OCI-LY1 (cell line): ENCODE measurements at regions not wholly inside any gene's neighbourhood (a gene's known extent, or its start where the extent isn't known, plus 50 kb on each side); places are given as distances from the start of the nearest gene placed in this dataset.

Experiments
- H2AFZ ChIP-seq: fragments of 200-600 bp; sonication (generic), shearing (Covaris generic); 2 replicates; pipeline ENCODE4 v1.6.0; 2014; ENCODE audit warnings: antibody characterized with exemption, mild to moderate bottlenecking, low read length
- H3F3A ChIP-seq: fragments of 200-600 bp; sonication (generic), shearing (Covaris generic); 2 replicates; pipeline ENCODE4 v1.6.0; 2014; ENCODE audit warnings: mild to moderate bottlenecking, antibody characterized with exemption, low read length, moderate library complexity; ENCODE audit not compliant: insufficient read depth
- H3K27ac ChIP-seq: fragments of 200-600 bp; sonication (generic); 2 replicates; pipeline ENCODE4 v1.5.1; 2014; ENCODE audit warnings: low read length, mixed run types, mild to moderate bottlenecking, low read depth; ENCODE audit not compliant: poor library complexity, severe bottlenecking
- H3K27me3 ChIP-seq: fragments of 200-600 bp; sonication (generic); 2 replicates; pipeline ENCODE4 v1.6.0; 2014; ENCODE audit warnings: antibody characterized with exemption, mild to moderate bottlenecking, low read length, moderate library complexity; ENCODE audit not compliant: insufficient read depth
- H3K36me3 ChIP-seq: fragments of 200-600 bp; sonication (generic); 2 replicates; pipeline ENCODE4 v1.6.1; 2014; ENCODE audit warnings: mild to moderate bottlenecking, antibody characterized with exemption, low read length, moderate library complexity, mixed read lengths; ENCODE audit not compliant: insufficient read depth
- H3K4me1 ChIP-seq: fragments of 200-600 bp; sonication (generic); 2 replicates; pipeline ENCODE4 v1.5.1; 2014; ENCODE audit warnings: mild to moderate bottlenecking, low read length, moderate library complexity; ENCODE audit not compliant: insufficient read depth, severe bottlenecking
- H3K4me2 ChIP-seq: fragments of 200-600 bp; sonication (generic), shearing (Covaris generic); 2 replicates; pipeline ENCODE4 v1.6.1; 2014; ENCODE audit warnings: low read length
- H3K4me3 ChIP-seq: fragments of 200-600 bp; sonication (generic); 2 replicates; pipeline ENCODE4 v1.5.1; 2014; ENCODE audit warnings: low read length, low read depth, mild to moderate bottlenecking, mixed read lengths; ENCODE audit not compliant: poor library complexity, severe bottlenecking
- H3K79me2 ChIP-seq: fragments of 200-600 bp; shearing (Covaris generic); 2 replicates; pipeline ENCODE4 v1.6.1; 2016; ENCODE audit warnings: mixed run types, low read length, mixed read lengths; ENCODE audit not compliant: insufficient read depth
- H3K9ac ChIP-seq: fragments of 200-600 bp; sonication (generic), shearing (Covaris generic); 2 replicates; pipeline ENCODE4 v1.6.1; 2014; ENCODE audit warnings: mild to moderate bottlenecking, low read length, mixed read lengths
- H3K9me2 ChIP-seq: fragments of 200-600 bp; sonication (generic), shearing (Covaris generic); 2 replicates; pipeline ENCODE4 v1.6.1; 2014; ENCODE audit warnings: low read depth, mild to moderate bottlenecking, low read length, mixed read lengths
- H3K9me3 ChIP-seq: fragments of 200-600 bp; shearing (Covaris generic); 2 replicates; pipeline ENCODE4 v1.6.1; 2014; ENCODE audit warnings: low read length, mixed read lengths
- H4K20me1 ChIP-seq: fragments of 200-600 bp; sonication (generic), shearing (Covaris generic); 2 replicates; pipeline ENCODE4 v1.6.0; 2016; ENCODE audit warnings: mild to moderate bottlenecking, low read length; ENCODE audit not compliant: insufficient read depth
- EZH2 ChIP-seq: fragments of 200-600 bp; sonication (generic), shearing (Covaris generic); IDR thresholded peaks from 2 replicates; pipeline ENCODE4 v1.8.0; 2017; ENCODE audit warnings: borderline replicate concordance, mixed run types, mild to moderate bottlenecking, antibody characterized with exemption, low read length, moderate library complexity, mixed read lengths
- TF ChIP-seq, protein P1 (sequence below): fragments of 200-600 bp; sonication (generic), shearing (Covaris generic); IDR thresholded peaks from 2 replicates; pipeline ENCODE4 v1.5.1; 2017; ENCODE audit warnings: mild to moderate bottlenecking, antibody characterized with exemption, low read length, moderate library complexity, mixed read lengths

DNA sequence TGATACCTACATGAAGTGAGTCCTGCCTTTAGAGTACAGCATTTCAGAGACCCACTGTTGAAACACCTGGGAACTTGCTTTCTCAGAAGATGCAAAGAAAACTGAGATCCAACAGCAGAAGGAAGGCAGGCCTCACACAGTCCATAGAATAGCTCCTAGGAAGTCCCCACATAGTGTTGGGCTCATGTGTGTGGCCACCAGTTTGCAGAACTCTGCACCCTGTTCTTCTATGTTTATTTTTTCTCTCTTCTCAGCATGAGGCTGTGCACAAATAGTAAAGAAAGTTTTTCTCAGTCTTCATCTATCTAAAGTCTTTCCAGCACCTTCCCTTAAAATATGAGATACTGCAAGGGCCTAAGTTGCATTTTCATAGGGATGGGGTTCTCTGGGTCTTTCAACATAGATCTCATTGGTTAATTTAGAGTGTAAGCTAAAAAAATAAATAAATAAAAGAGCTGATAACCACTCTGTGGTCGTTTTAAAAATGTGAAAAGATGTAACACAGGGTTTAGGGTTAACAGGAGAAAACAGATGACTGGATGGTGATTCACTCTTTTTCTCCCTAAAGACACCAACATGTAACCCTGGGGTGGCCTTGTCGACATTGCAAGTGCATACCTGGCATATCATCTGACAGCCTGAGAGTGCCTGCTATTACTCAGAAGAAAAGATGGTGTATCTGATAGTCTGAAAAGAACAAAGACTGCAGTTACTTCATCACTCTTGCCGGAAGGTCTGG is 94.6 kb downstream of the ZC3H11B start:
- Histone ChIP-seq H3F3A (no peaks in the 10 kb centered on the region), H3K27me3 (no peaks in the 10 kb centered on the region), H2AFZ (no peak overlapping the region), H3K4me2 (no peak overlapping the region), H3K4me3 (no peak overlapping the region), H3K9ac (no peak overlapping the region), H3K4me1 (no peaks in the 10 kb centered on the region), H3K79me2 (no peaks in the 10 kb centered on the region), H3K9me2 (no peaks in the 10 kb centered on the region), H3K36me3 (no peaks in the 10 kb centered on the region), H3K9me3 (no peaks in the 10 kb centered on the region), H3K27ac (no peak overlapping the region), H4K20me1 (no peaks in the 10 kb centered on the region)
- TF ChIP-seq, protein P1, sequence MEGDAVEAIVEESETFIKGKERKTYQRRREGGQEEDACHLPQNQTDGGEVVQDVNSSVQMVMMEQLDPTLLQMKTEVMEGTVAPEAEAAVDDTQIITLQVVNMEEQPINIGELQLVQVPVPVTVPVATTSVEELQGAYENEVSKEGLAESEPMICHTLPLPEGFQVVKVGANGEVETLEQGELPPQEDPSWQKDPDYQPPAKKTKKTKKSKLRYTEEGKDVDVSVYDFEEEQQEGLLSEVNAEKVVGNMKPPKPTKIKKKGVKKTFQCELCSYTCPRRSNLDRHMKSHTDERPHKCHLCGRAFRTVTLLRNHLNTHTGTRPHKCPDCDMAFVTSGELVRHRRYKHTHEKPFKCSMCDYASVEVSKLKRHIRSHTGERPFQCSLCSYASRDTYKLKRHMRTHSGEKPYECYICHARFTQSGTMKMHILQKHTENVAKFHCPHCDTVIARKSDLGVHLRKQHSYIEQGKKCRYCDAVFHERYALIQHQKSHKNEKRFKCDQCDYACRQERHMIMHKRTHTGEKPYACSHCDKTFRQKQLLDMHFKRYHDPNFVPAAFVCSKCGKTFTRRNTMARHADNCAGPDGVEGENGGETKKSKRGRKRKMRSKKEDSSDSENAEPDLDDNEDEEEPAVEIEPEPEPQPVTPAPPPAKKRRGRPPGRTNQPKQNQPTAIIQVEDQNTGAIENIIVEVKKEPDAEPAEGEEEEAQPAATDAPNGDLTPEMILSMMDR, result no peak
- no peak for TF ChIP-seq EZH2

DNA sequence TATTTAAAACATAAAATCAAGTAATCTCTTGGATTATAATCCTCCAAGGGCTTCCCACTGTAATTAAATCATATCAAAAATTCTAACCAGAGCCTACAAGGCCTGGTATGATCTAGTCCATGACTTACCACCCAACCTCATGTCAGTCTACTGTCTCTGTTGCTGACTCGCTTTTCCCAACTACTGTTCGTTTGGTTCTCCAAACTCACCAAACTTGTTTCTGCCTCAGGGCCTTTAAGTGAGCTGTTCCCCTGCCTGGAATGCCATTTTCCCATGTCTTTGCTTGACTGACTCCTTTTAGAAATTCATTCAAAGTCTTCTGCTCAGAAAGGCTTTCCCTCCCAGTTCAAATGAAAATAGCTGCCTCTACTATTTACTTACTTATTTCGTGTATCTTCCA is 95.9 kb downstream of the ZC3H11B start:
- H3K9me2 ChIP-seq, result no peaks in the 10 kb centered on the region
- no peaks in the 10 kb centered on the region for H3K9me3 ChIP-seq
- H3K4me1 ChIP-seq, result no peaks in the 10 kb centered on the region
- H3K36me3 ChIP-seq, result no peaks in the 10 kb centered on the region
- H3K79me2 ChIP-seq, result no peaks in the 10 kb centered on the region
- H3F3A ChIP-seq, result no peaks in the 10 kb centered on the region
- no peaks in the 10 kb centered on the region for H3K27me3 ChIP-seq
- no peak for TF ChIP-seq EZH2
- TF ChIP-seq, protein P1, result no peak
- no peak overlapping the region for H3K9ac ChIP-seq
- no peaks in the 10 kb centered on the region for H4K20me1 ChIP-seq
- H3K4me2 ChIP-seq, result no peak overlapping the region
- H2AFZ ChIP-seq, result no peak overlapping the region
- no peak overlapping the region for H3K4me3 ChIP-seq
- H3K27ac ChIP-seq, result no peak overlapping the region

DNA sequence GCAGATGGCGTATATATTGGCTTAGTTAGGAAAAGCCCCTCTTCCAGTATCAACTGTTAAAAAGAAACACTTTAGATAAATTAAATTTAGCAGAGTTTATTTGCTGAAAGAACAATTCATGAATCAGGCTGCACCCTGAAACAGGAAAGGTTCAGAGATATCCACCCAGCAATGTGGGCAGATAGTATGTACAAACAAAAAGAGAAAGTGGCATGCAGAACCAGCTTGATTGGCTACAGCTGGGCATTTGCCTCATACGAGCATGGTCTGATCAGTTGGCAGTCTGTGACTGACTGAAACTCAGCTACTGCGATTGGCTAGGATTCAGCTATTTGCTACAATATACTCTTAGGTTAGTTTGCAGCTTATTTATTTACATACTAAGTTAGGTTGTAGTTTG is 98.2 kb downstream of the ZC3H11B start:
- Histone ChIP-seq H3K27me3 (no peaks in the 10 kb centered on the region), H3K9me2 (no peaks in the 10 kb centered on the region), H3K4me3 (no peak overlapping the region), H4K20me1 (no peaks in the 10 kb centered on the region), H3K79me2 (no peaks in the 10 kb centered on the region), H3K4me2 (no peak overlapping the region), H2AFZ (no peak overlapping the region), H3K9ac (no peak overlapping the region), H3K27ac (no peak overlapping the region), H3K9me3 (no peaks in the 10 kb centered on the region), H3K36me3 (no peaks in the 10 kb centered on the region), H3F3A (no peaks in the 10 kb centered on the region), H3K4me1 (no peaks in the 10 kb centered on the region)
- TF ChIP-seq EZH2, result no peak
- TF ChIP-seq, protein P1, result no peak
